NCI-H1694 (cell line): ENCODE measurements at regions not wholly inside any gene's neighbourhood (a gene's known extent, or its start where the extent isn't known, plus 50 kb on each side); places are given as distances from the start of the nearest gene placed in this dataset.

Source experiments
- DNase-seq: peaks from one replicate; lab custom pipeline; 2025; lab: John Stamatoyannopoulos, UW

- DNase-seq = no peak
Observed at GRCh38 chr11:104338186-104338585, 174.2 kb upstream of the PDGFD start.

DNA sequence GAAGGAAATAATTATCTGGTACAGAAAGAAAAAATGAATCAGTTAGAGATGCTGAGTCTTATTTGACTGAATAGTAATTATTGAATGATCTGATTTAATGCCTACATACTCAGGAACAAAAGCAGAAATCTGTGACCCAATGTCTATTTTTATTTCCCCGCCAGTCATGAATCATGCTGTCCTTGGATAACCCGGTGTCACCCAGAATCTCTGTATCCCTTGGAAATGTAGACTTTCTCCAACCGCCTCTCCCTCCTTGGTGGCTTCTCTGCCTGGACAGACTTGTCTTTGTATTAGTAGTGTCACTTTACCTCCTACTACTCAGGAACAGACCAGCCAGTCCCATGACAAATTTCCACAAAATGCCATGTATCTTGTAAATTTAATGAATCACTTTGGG, 173.3 kb upstream of the PDGFD start:
- no peak for DNase-seq

- no peak for DNase-seq
Observed at GRCh38 chr11:104333977-104334376, 170.0 kb upstream of the PDGFD start.

GRCh38 chr11:104332110-104332509, 168.2 kb upstream of the PDGFD start:
- DNase-seq = no peak

DNA sequence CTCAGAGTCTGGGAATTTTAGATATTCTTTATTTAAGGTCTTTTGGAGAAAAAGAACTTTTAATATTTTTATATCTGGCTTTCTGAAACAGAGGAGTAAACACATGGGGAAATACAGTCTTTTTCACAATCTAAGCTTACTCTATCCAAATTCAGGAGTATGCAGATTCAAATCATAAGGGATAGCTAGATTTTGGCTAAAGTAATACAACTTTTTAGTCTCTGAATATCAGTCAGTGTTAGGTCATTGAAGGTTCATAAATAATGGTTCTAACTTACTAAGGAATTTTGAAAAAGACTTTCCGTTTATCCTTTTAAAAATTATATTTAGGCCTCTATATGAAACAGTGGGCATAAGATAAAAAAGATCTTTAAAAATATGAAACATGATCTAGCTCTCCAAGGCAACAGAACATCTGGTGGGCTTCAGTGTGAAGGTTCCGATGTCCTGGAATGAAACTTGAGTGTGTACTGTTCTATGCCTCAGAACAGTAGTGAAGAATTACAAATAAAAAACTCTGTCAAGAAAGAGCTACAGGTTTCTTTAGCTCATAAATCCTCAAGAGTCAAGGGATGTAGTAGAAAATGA, 165.2 kb upstream of the PDGFD start:
- no peak for DNase-seq

DNA sequence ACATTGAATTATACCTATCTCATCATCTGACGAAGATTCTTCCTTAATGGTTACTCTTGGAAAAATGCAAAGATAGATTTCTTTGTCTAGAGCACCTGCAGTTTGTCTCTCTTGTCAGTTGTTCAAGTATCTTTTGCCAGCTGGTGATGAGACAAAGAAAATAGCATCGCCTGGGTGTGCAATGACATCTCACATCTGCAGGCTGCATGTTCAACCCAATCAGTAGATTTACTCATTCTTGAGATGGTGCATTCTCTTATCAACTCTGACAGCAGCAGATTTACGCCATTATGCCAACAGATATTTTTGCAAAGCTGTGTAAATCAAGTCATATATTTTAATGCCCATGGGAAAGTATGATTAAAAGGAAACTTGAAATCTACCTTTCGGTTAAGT, 164.6 kb upstream of the PDGFD start:
- DNase-seq = no peak

GRCh38 chr11:104327861-104328511, 164.0 kb upstream of the PDGFD start:
- DNase-seq = no peak

DNA sequence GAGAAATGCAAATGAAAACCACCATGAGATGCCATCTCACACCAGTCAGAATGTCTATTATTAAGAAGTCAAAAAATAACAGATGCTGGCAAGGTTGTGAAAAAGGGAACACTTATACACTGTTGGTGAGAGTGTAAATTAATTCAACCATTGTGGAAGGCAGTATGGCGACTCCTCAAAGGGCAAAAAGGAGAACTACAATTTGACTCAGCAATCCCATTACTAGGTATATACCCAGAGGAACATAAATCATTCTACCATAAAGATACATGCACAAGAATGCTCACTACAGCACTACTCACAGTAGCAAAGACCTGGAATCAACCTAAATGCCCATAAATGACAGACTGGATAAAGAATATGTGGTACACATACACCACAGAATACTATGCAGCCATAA, 161.1 kb upstream of the PDGFD start:
- no peak for DNase-seq

DNA sequence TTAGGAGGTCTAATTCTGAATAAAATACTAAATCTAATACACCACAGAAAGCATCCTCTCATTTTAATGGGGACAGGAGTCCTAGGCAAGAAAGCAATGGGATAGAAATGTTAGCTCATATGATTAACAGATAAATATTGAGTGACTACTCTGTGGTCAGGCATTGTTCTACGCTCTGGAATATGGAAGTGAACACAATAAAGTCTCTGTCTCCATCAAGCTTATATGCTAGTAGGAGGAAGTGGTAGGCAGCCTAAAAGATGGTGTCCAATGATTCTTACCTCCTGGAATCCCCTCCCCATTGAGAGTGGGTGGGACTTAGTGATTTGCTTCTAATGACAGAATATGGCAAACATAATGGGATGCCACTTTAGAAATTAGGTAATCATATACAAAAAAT, 160.3 kb upstream of the PDGFD start:
- DNase-seq = no peak

GRCh38 chr11:104323841-104324240, 159.9 kb upstream of the PDGFD start:
- DNase-seq = no peak

GRCh38 chr11:104322696-104323095, 158.7 kb upstream of the PDGFD start:
- DNase-seq = no peak

DNA sequence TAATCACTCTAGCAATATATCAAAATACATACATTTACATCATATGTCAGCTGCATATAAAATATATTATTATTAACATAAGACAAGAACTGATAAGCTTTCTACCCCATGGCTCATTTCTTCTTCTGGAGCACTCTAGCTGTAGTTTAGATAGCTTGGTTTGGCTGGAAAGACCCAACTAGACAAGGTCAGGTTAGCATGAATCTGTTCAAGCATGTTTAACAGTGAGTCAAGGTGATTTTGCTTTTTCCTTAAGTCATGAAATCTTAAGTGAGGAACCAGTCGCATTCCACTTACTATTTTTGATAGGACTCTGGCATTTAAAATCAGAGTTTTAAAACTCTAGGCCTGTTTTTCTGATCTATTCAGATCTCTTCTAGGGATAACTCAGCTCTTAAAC, 157.0 kb upstream of the PDGFD start:
- DNase-seq = no peak

- no peak for DNase-seq
Observed at GRCh38 chr11:104320097-104320496, 156.2 kb upstream of the PDGFD start.

- DNase-seq = no peak
Observed at GRCh38 chr11:104319396-104319795, 155.4 kb upstream of the PDGFD start.

GRCh38 chr11:104306862-104307474, 143.0 kb upstream of the PDGFD start:
- no peak for DNase-seq

GRCh38 chr11:104301776-104302175, 137.8 kb upstream of the PDGFD start:
- DNase-seq = no peak

- DNase-seq = no peak
Observed at GRCh38 chr11:104291646-104292045, 127.7 kb upstream of the PDGFD start.

DNA sequence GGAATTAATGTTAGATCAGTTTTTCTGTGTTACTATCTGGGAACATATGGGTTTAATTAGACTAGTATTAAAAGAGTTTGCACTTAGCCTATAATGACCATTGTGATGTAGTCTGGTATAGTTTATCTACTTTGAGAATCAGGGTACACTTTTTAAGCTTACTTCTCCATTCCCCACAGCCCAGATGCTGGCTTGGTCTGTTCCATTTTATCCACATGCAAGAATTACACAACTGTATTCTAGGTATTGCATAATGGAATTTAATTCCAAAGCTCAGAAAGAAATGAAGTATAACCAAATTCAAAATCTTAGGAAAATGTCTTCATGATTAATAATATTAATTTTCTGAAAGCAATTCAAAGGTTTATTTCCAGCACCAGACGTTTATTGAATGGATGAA, 122.2 kb upstream of the PDGFD start:
- no peak for DNase-seq

GRCh38 chr11:104279587-104279986, 115.6 kb upstream of the PDGFD start:
- DNase-seq = no peak

GRCh38 chr11:104275992-104276391, 112.0 kb upstream of the PDGFD start:
- no peak for DNase-seq

DNA sequence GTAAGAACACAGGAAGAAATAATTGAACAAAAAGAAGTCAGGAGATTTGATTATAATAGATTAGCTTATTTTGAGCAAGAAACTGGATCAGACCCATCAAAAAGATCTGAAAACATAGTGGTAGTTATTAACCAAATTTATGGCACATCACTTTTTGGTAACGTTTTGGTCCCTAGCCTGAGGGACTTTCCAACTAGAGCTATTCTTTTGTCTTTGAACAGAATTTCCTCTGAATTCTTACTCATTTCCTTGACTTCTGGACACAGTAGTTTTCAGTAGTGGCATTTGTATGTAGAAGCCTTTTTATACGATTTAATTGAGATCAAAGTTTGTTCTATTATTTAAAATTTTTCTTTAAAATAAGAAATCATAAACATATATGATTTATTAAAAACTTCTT, 96.5 kb upstream of the PDGFD start:
- no peak for DNase-seq

- no peak for DNase-seq
Observed at GRCh38 chr11:104259121-104259610, 95.2 kb upstream of the PDGFD start.

DNA sequence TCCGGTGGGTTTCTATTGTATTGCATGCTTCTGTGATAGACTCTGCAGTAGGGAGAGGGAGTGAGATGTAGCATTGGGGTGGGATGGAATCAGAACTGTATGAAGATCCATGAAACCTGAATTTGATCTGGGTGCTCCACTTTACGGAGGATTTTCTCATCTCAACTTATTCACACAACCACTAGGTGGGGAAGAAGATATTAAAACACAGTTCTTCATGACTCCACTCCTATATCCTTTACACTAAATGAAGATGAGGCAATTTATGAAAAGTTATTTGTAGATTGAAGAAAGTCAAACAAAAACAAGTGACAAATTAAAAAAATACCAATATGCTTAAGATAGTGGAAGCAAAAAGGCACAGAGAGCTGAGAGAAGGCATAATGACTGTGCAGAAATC, 92.6 kb upstream of the PDGFD start:
- DNase-seq = no peak

- DNase-seq = no peak
Observed at GRCh38 chr11:104254347-104254746, 90.4 kb upstream of the PDGFD start.
